HG03442 (cell line): ENCODE measurements at regions not wholly inside any gene's neighbourhood (a gene's known extent, or its start where the extent isn't known, plus 50 kb on each side); places are given as distances from the start of the nearest gene placed in this dataset.
"Not testable (repeated sequence)": the region's sequence is repeated elsewhere in the genome, so short reads cannot be mapped to it uniquely, and the experiment has no call there.

Experiments used
- ATAC-seq: cut with Tn5 transposase; IDR thresholded peaks from one replicate; pipeline ENCODE4 v1.9.1; 2021; ENCODE audit warnings: mild to moderate bottlenecking, moderate library complexity; ENCODE audit not compliant: unreplicated experiment

- no peak for ATAC-seq
These were observed 602.0 kb upstream of the CPEB2 start for GRCh38 chr4:14400307-14400706.

- ATAC-seq = no peak
These were observed 599.1 kb upstream of the CPEB2 start for GRCh38 chr4:14403132-14403531.

DNA sequence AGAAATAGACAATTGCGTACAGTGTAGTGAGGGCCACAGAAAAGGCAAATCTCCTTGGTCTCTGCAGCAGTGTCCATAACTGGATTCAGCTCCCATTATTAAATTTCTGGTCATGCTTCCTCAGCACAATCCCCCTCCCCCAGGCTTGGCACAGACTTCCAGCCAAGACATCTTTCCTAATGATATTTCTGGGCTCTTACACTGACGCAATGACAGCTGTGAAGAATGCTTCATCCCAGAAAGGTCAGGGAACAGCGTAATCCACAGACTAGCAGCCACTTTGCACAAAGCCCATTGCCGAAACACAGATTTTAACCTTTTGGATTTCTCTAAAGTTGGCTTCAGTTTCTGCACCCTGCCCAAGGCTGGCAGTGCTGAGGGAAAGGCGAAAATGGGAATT is 597.6 kb upstream of the CPEB2 start:
- no peak for ATAC-seq

GRCh38 chr4:14410516-14410915 is 591.8 kb upstream of the CPEB2 start:
- no peak for ATAC-seq

DNA sequence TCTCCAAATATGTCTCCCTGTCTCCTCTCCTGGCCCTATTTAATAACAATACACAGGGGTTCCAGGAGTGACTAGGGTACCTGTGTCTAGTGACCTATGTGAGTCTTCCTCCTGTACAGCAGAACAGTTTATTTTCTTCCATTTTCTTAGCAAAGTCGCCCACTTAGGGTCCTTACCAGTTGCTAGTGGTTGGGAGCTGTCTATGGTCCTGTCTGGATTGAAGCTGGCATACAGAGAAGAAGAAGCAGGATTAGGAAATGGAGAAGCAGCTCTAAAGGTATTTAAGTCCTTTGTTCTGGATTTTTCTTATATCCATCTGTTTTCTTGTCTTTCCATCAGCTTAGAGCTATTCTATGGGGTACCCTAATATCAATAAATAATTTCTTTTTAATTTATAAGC is 587.1 kb upstream of the CPEB2 start:
- no peak for ATAC-seq

- ATAC-seq = no peak
These were observed 582.8 kb upstream of the CPEB2 start for GRCh38 chr4:14419516-14419915.

- ATAC-seq = not testable (repeated sequence)
These were observed 576.0 kb upstream of the CPEB2 start for GRCh38 chr4:14426297-14426696.

- ATAC-seq = no peak
These were observed 574.2 kb upstream of the CPEB2 start for GRCh38 chr4:14428125-14428524.

DNA sequence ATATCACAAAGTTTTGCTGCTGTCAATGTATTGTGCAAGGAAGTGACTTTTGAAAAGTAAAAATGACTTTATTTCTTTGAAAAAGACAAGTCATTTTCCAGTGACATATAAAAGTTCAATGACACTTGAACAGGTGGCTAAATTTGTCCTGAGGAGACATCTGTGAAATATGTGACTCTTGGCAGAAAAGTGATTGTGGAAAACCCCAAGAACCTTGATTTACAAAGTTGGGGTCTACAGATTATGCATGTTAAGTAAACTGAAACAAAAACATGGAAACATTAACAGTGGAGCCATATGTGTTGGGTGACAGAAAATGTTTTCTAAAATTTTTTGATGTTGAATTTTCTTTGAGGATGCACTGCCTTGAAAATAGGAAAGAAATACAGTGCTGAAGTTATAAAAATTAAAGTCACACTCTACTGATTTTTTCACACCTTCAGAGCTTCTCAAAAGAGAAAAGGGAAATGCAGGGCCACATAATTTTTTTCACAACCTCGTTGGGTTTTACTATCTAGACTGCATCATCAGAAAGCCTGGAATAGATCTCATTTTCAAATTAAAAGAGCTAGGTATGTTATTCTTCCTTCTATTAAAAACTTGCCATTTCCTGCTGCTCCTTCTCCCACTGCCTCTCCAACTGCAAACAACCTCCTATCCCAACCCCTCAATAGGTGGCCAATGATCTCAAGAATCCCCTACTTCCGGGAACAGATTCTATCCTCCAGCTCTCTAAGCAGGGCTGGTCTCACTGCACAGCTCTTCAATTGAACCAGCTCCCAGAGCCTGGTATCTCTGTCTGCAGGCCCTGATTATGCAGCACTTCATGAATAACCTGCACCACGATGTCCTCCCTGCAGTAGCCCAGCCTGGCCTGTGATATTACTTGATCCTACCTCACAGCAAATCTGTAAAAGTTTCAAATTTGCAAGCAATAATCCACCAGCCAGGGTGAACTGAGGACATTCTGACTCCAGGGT is 570.8 kb upstream of the CPEB2 start:
- ATAC-seq = no peak

DNA sequence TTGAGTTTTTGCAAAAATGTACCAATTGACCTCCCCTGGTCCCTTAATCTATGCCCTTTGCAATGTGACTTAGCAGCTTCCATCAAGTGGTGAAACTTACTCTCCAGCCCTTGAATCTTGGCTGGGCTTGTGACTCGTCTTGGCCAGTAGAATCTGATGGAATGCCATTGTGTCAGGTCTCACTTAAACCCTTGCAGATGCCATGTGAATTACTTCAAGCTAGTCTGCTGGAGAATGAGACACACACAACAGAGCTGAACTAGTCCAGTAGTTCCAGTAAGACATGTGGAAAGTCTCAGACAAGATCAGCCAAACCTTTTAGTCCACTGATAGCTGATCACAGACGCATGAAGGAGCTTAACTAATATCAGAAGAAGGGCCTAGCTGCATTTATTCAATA is 567.8 kb upstream of the CPEB2 start:
- ATAC-seq = no peak

DNA sequence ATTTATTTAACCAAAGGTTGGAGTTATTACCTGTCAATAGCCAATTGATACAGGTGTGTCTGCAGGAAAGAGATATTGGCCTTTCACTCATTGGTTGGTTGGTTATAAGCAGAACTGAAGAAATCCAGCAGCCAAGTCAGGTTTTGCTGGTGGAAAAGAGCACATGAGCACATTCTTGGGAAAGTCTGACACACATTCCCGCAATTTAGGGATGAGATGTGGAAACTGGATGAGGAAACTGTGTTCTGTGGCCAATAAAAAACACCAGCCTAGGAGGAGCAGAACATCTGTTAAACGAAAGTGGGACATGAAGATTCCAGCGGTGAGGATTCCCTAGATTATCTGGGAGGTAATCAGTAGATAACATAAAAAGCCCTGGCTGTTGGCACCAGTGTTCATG is 567.4 kb upstream of the CPEB2 start:
- ATAC-seq = no peak

GRCh38 chr4:14441561-14441960 is 560.7 kb upstream of the CPEB2 start:
- no peak for ATAC-seq

DNA sequence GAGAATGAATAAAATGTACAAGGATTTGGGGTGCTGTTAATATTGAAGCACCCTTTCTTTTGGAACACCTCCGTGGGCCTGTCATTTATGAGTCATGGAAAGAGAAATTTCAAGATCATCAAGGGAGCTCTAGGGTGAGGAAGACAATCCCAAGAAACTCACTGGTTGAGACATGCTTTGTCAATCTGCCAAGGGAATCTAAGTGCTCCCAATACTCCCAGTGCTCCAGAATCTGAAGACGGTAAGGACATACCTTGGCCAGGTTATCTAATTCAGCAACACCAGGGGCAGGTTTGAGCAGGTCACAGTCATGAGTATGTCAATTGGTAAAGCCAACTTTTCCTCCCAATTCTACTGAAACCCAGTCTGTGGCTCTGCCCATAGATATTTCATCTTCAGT is 556.4 kb upstream of the CPEB2 start:
- ATAC-seq = no peak

- no peak for ATAC-seq
These were observed 556.0 kb upstream of the CPEB2 start for GRCh38 chr4:14446311-14446710.

DNA sequence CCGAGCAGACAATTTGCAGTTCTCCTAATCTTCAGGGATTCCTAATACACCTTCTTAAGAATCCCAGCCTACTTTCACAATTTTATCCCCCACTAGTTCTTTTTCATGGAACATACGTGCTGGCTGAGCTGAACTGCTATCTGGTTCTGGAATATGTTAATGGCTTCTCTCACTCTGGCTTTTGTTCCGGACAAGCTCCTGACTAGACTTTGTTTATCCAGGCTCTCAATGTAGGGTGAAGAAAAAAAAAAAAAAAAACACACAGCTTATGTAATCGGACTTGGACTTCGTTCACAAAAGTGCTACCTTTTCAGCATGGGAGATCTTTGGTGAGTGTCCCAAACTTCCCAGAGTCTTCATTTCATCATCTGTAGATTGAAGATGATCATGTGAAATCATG is 555.4 kb upstream of the CPEB2 start:
- no peak for ATAC-seq

- no peak for ATAC-seq
These were observed 553.0 kb upstream of the CPEB2 start for GRCh38 chr4:14449308-14449707.

DNA sequence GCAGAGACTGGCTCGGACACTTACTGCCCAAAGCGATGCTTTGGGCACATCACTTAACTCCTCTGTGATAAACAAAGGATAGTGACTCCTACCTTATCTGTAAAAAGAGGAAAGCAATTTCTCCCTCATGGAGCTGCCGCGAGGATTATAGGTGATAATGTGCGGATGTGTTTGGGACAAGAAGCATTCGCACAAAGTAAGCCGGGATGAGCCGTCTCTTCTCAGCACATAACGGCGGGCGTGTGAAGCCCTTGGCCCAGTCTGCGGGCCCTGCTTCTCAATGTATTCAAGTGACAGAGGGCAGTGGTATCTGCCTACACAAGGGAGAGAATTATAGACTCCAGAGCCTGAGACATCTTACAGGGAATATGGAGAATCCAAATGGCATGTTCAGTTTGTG is 550.3 kb upstream of the CPEB2 start:
- no peak for ATAC-seq

DNA sequence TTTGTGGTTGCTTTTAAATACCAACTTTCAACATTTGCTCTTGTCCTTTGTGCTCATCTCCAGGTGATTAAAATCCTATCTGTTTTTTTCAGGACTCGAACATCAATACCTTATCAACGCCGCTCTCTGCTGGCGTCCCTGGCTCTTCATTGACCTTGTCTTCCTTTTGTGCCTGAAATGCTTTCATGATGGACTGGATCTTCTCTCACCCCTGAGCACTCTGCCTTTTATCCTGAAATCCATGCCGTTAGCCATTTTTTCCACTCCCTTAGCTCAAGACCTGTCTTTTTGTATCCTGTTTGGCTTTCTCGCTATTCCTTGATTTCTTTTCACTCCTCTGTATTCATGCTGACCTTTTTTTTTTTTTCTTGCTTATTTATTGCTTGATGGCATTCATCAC is 549.5 kb upstream of the CPEB2 start:
- ATAC-seq = no peak

- no peak for ATAC-seq
These were observed 543.8 kb upstream of the CPEB2 start for GRCh38 chr4:14458463-14458862.

DNA sequence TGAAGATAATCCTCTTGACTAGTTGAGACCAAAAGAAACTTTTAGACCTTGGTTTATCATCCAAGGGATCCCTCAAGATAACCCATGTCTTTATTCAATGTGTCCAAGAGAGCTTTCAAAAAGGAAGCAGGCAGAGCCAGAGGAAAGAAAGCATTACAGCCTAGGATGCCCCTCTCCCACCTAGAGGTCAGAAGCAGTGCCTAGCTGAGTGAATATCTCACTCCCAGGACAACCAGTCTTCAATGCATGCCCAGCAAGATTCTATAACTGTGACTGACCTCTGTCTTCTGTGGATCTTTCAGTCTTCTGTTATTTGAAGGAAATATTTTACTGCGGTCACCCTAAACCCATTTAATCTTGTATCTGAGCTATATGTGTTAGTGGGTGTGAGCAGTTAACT is 537.2 kb upstream of the CPEB2 start:
- no peak for ATAC-seq

DNA sequence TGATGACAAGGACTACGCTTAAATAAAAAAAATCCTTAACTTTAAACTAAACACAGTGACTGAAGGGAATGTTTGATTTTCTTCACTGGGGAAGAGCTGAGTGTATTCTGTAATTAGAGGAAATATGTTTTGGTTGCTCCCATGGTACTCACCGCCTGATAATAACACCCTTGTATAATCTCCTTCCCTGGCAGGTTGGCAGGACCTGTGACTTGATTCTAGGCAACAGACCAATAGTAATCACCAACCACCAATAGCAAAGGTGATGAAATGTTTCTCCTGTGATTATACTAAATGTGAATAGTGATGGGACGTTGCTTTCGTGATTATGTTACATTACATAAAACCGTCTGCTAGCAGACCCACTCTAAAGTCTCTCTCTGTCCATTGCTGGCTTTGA is 536.8 kb upstream of the CPEB2 start:
- no peak for ATAC-seq

DNA sequence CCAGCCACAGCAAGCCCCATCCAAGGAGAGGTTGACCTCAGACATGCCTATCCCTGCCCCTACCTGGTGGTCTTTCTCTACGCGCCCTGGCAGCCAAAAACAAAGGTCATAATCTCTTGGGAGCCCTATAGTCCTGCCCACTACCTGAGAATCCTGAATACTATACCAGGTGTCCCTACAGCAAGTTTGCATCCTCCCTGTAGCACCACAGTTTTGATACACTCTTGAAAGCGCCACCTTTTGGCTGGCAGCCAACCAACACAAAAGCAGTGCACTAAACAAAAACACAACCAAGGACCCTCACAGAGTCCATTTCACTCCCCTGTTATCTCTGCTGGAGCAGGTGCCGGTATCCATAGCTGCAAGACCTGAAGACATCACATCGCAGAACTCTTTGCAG is 523.8 kb upstream of the CPEB2 start:
- ATAC-seq = no peak

DNA sequence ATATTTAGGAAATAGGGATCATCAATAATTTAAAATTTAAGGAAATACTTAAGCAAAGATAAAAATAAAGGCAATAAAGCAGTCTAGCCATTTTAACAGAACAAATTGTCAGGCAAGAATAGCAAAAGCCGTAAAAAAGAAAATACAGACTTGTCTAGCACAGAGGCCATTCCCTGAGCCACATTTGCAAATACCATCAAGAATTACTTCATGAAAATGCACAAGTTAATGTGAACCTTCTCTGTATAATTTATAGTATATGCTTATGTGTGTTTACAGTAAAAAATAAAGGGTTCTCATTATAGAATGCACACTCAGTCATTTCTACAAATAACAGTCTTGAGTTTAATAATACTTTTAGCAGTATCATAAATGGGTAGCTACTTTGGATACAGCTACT is 505.9 kb upstream of the CPEB2 start:
- ATAC-seq = no peak
